HEK293T (cell line): ENCODE measurements at regions not wholly inside any gene's neighbourhood (a gene's known extent, or its start where the extent isn't known, plus 50 kb on each side); places are given as distances from the start of the nearest gene placed in this dataset.
"Not testable (repeated sequence)": the region's sequence is repeated elsewhere in the genome, so short reads cannot be mapped to it uniquely, and the experiment has no call there.

ENCODE experiments used
- CTCF ChIA-PET: fragments of 350-600 bp; formaldehyde crosslinking; extraction: SDS; loops from one replicate; lab custom pipeline; 2021; ENCODE audit warnings: antibody characterized with exemption, inconsistent platforms; lab: Yijun Ruan, JAX
- POLR2A ChIA-PET: fragments of 350-600 bp; formaldehyde crosslinking; extraction: SDS; loops from one replicate; lab custom pipeline; 2020; ENCODE audit warnings: antibody characterized with exemption, inconsistent platforms; lab: Yijun Ruan, JAX
- DNase-seq: peaks from one replicate; pipeline ENCODE4 v3.0.0; 2012; ENCODE audit warnings: mixed read lengths; ENCODE audit errors: extremely low spot score
- ARNT ChIP-seq: fragments of 450-650 bp; IDR thresholded peaks from 2 replicates; pipeline ENCODE4 v1.6.1; 2017; ENCODE audit warnings: mild to moderate bottlenecking
- BHLHE40 ChIP-seq: fragments of 450-650 bp; IDR thresholded peaks from 2 replicates; pipeline ENCODE4 v1.6.1; 2016; ENCODE audit warnings: mild to moderate bottlenecking, moderate library complexity, borderline replicate concordance
- CTBP1 ChIP-seq: fragments of 450-650 bp; IDR thresholded peaks from 2 replicates; pipeline ENCODE4 v1.6.1; 2016; ENCODE audit warnings: borderline replicate concordance
- ELF4 ChIP-seq: fragments of 450-650 bp; IDR thresholded peaks from 2 replicates; pipeline ENCODE4 v1.6.1; 2017; ENCODE audit warnings: antibody characterized with exemption
- FOXA1 ChIP-seq: fragments of 450-650 bp; IDR thresholded peaks from 2 replicates; pipeline ENCODE4 v1.6.1; 2016; ENCODE audit warnings: mild to moderate bottlenecking
- FOXK2 ChIP-seq: fragments of 450-650 bp; IDR thresholded peaks from 2 replicates; pipeline ENCODE4 v1.6.1; 2016; ENCODE audit warnings: mild to moderate bottlenecking
- FOXM1 ChIP-seq: fragments of 450-650 bp; IDR thresholded peaks from 2 replicates; pipeline ENCODE4 v1.6.1; 2017; ENCODE audit warnings: mild to moderate bottlenecking, borderline replicate concordance
- HDGF ChIP-seq: fragments of 450-650 bp; IDR thresholded peaks from 2 replicates; pipeline ENCODE4 v1.6.1; 2017; ENCODE audit warnings: antibody characterized with exemption, borderline replicate concordance
- L3MBTL2 ChIP-seq: fragments of 450-650 bp; conservative IDR thresholded peaks from 2 replicates; pipeline ENCODE4 v1.6.1; 2016; ENCODE audit warnings: mild to moderate bottlenecking
- LEF1 ChIP-seq: fragments of 450-650 bp; IDR thresholded peaks from 2 replicates; pipeline ENCODE4 v1.6.1; 2017; ENCODE audit warnings: mild to moderate bottlenecking, borderline replicate concordance
- NFRKB ChIP-seq: fragments of 450-650 bp; IDR thresholded peaks from 2 replicates; pipeline ENCODE4 v1.6.1; 2016; ENCODE audit warnings: mild to moderate bottlenecking, moderate library complexity
- SP1 ChIP-seq: fragments of 450-650 bp; IDR thresholded peaks from 2 replicates; pipeline ENCODE4 v1.6.1; 2017
- SUZ12 ChIP-seq: fragments of 450-650 bp; IDR thresholded peaks from 2 replicates; pipeline ENCODE4 v1.6.1; 2016; ENCODE audit warnings: mild to moderate bottlenecking
- TARDBP ChIP-seq: fragments of 450-650 bp; IDR thresholded peaks from 2 replicates; pipeline ENCODE4 v1.6.1; 2016
- ZNF384 ChIP-seq: fragments of 450-650 bp; IDR thresholded peaks from 2 replicates; pipeline ENCODE4 v1.6.1; 2016
- TF ChIP-seq, protein P1 (sequence below): fragments of 450-650 bp; IDR thresholded peaks from 2 replicates; pipeline ENCODE4 v1.6.1; 2016

DNA sequence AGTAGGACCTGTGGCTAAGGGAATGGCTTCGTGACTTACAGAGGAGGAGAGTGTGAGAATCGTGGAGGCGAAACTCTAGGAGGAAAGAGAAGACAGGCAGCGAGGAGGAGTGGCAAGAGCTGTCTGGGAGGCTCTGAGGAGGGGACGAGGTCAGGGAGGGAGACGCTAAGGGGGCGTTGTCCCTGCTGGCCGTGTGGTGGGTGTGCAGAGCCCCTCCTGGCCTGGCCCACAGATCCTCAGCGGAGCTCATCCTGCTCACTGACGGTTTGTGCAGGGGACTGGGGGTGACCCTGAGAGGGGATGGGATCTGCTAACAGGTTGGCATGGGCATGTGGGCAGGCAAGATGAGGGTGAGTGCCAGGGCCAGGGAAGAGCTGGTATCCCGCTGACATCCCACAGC lies 56.5 kb upstream of the PRR5 start:
- no peak for DNase-seq
- POLR2A ChIA-PET, result interaction anchor here (1.0 kb wide), 1 partner anchor 14 kb away, joined by 3 read pairs; no protein-coding TSS in a partner anchor
- CTCF ChIA-PET, result interaction anchor here (0.6 kb wide), 1 partner anchor 586 kb away, joined by 4 read pairs; no protein-coding TSS in a partner anchor
- TF ChIP-seq L3MBTL2, result no peak
- no peak for TF ChIP-seq ARNT
- no peak for TF ChIP-seq SP1
- TF ChIP-seq FOXA1, result no peak
- TF ChIP-seq, protein P1, sequence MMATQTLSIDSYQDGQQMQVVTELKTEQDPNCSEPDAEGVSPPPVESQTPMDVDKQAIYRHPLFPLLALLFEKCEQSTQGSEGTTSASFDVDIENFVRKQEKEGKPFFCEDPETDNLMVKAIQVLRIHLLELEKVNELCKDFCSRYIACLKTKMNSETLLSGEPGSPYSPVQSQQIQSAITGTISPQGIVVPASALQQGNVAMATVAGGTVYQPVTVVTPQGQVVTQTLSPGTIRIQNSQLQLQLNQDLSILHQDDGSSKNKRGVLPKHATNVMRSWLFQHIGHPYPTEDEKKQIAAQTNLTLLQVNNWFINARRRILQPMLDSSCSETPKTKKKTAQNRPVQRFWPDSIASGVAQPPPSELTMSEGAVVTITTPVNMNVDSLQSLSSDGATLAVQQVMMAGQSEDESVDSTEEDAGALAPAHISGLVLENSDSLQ, result no peak
- TF ChIP-seq ZNF384, result no peak
- no peak for TF ChIP-seq NFRKB
- TF ChIP-seq FOXK2, result no peak

DNA sequence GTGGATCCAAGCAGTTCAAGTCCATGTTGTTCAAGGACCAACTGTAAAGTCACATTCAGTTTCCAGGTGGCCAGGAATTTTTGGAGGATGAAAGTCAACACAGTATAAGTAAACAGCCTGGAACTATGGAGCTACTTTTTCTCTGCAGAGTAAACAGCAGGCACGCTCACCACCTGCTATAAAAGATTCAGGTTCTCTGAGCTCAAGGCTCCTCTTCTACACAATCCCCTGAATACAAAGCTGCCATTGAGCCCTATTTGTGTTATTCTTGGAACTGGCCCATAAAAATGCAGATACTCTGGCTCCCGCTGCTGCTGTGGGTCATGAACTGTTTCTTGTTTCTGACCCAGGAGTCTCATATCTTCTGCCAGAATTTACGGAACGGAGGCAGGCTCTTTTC lies 56.9 kb upstream of the PRR5 start:
- no peak for DNase-seq
- TF ChIP-seq FOXM1 (no peak), L3MBTL2 (no peak), NFRKB (no peak), ELF4 (no peak), ARNT (no peak), FOXA1 (no peak), ZNF384 (no peak), BHLHE40 (no peak), SP1 (no peak), TARDBP (no peak), CTBP1 (no peak), FOXK2 (no peak)
- TF ChIP-seq, protein P1, result no peak
- ChIA-PET POLR2A (no interaction called here), CTCF (interaction anchor here (0.6 kb wide), 1 partner anchor 585 kb away, joined by 4 read pairs; no protein-coding TSS in a partner anchor)

DNA sequence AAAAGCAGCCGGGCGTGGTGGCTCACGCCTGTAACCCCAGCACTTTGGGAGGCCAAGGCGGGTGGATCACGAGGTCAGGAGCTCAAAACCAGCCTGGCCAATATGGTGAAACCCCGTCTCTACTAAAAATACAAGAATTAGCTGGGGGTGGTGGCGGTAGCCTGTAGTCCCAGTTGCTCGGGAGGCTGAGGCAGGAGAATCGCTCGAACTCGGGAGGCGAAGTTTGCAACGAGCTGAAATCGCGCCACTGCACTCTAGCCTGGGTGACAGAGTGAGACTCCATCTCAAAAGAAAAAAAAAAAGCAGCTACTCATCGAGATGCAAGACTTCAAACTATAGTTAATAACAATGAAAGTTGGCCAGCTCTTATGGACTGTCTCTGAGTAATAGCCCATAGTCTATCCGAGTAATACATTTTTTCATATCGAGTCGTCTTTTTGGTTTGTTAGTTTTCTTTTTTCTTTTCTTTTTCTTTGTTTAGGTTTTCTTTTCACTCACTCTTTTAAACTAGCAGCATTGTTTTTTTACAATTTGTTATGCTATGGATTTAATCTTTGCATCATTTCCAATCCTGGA lies 58.4 kb upstream of the PRR5 start:
- DNase-seq, CTCF ChIA-PET, POLR2A ChIA-PET: not testable (repeated sequence)

DNA sequence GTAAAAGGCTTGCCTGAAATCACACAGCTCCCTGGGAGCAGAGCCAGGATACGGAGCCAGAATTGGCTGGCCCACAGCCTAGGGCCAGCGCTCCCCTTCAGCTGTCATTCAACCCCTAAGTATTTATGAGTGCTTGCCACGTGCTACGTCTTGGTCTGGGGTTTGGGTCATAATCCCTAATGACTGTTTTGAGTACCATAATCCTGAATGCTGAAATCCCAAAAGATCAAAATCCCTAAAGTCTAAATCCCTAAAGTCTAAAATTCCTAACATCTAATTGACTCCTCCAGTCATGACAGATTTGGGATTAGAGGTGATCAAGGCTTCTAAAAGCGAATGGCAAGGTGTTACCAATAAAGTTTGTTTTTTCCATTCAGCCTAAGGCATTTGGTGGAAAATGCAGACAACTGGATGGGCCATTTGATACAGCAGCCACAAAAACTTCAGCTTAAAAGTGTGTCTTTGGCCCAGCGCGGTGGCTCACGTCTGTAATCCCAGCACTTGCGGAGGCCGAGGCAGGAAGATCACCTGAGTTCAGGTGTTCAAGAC lies 59.8 kb upstream of the PRR5 start:
- ChIA-PET POLR2A (no interaction called here), CTCF (interaction anchor here (1.0 kb wide), 1 partner anchor 27 kb away, joined by 3 read pairs; no protein-coding TSS in a partner anchor)
- TF ChIP-seq ELF4, result no peak
- no peak for TF ChIP-seq CTBP1
- TF ChIP-seq LEF1, result no peak
- TF ChIP-seq L3MBTL2, result no peak
- TF ChIP-seq NFRKB, result no peak
- no peak for TF ChIP-seq ZNF384
- no peak for TF ChIP-seq SP1
- no peak for TF ChIP-seq FOXA1
- no peak for TF ChIP-seq SUZ12
- no peak for TF ChIP-seq FOXK2
- no peak for TF ChIP-seq ARNT
- TF ChIP-seq, protein P1, result no peak
- TF ChIP-seq TARDBP, result no peak
- TF ChIP-seq FOXM1, result no peak
- no peak for TF ChIP-seq BHLHE40
- TF ChIP-seq HDGF, result no peak
- no peak for DNase-seq

DNA sequence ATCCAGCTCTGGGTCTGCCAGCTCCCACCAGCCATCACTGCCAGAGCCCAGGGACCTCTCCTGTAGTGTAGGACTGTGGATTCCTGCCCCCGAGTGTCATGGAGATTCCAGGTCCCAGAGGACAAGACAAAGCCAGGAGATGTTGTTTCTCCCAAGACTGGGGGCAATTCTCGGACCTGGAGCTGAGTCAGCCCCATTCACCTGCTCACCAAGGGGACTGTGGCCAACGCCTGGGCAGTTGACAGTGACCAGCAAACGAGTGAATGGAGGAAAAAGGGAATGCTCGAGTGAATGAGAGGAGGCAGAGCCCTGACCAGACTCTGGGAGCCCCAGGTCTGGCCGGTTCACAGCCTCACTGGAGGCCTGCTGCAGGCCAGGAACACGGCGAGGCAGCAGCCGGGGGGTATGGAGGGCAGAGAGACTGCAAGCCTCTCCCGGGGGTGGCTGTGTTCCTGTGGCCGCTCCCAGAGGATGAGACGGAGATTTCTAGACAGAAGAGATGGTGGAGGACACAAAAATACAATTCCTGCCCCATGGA lies 61.3 kb upstream of the PRR5 start:
- no peak for TF ChIP-seq ELF4
- TF ChIP-seq SUZ12, result no peak
- TF ChIP-seq LEF1, result no peak
- no peak for TF ChIP-seq FOXM1
- no peak for TF ChIP-seq ARNT
- no peak for TF ChIP-seq ZNF384
- no peak for TF ChIP-seq CTBP1
- TF ChIP-seq, protein P1, result no peak
- no peak for TF ChIP-seq FOXA1
- no peak for DNase-seq
- ChIA-PET POLR2A (no interaction called here), CTCF (no interaction called here)
